Panc1 (cell line): ENCODE measurements at regions not wholly inside any gene's neighbourhood (a gene's known extent, or its start where the extent isn't known, plus 50 kb on each side); places are given as distances from the start of the nearest gene placed in this dataset.

ENCODE experiments used
- ATAC-seq: fragments of 200-7000 bp; cut with Tn5 transposase; 2 replicates; pipeline ENCODE4 v1.9.1; 2020; ENCODE audit warnings: mild to moderate bottlenecking, moderate library complexity
- BruUV-seq: library from RNA; stranded (reverse); fragments of 400-500 nt; replicated peaks from 2 replicates; lab custom pipeline; 2021; lab: Mats Ljungman, UMichigan
- CTCF ChIA-PET: fragments of 300-600 bp; sonication (Branson Sonifier 250); formaldehyde crosslinking; loops from one replicate; lab custom pipeline; 2022; ENCODE audit warnings: antibody characterized with exemption; lab: Charles Lee
- POLR2A ChIA-PET: fragments of 300-600 bp; sonication (Branson Sonifier 250); formaldehyde crosslinking; loops from one replicate; lab custom pipeline; 2022; ENCODE audit warnings: antibody characterized with exemption; lab: Charles Lee
- DNase-seq: peaks from one replicate; pipeline ENCODE4 v3.0.0-alpha.2; 2010; ENCODE audit warnings: low read depth, low spot score
- H3K27ac ChIP-seq: 2 replicates; pipeline ENCODE4 v1.5.1; 2011; ENCODE audit warnings: mild to moderate bottlenecking, low read length, inconsistent platforms
- H3K27me3 ChIP-seq: fragments of 200-500 bp; sonication (Bioruptor generic); 2 replicates; pipeline ENCODE4 v1.6.0; 2014; ENCODE audit warnings: low read length, inconsistent platforms; ENCODE audit not compliant: control insufficient read depth, insufficient read depth
- H3K36me3 ChIP-seq: fragments of 200-500 bp; sonication (Bioruptor generic); 2 replicates; pipeline ENCODE4 v1.5.1; 2014; ENCODE audit warnings: inconsistent platforms, mild to moderate bottlenecking, low read length, moderate library complexity; ENCODE audit not compliant: control insufficient read depth, insufficient read depth
- H3K4me1 ChIP-seq: 2 replicates; pipeline ENCODE4 v1.5.1; 2011; ENCODE audit warnings: inconsistent platforms, mild to moderate bottlenecking, low read length, moderate library complexity; ENCODE audit not compliant: control insufficient read depth, insufficient read depth
- H3K4me3 ChIP-seq, 2 experiments: 2 replicates each; pipeline ENCODE4 v1.5.1; 2011 to 2012; ENCODE audit warnings: low read depth in 2 of 2, low read length in 2 of 2, mild to moderate bottlenecking in 2 of 2, inconsistent platforms in 1 of 2, moderate library complexity in 1 of 2
- H3K9me3 ChIP-seq: fragments of 200-500 bp; sonication (Bioruptor generic); 2 replicates; pipeline ENCODE4 v1.5.1; 2014; ENCODE audit warnings: low read depth, mild to moderate bottlenecking, inconsistent platforms, low read length, moderate library complexity; ENCODE audit not compliant: control insufficient read depth, insufficient read depth
- CTCF ChIP-seq: fragments of 450-650 bp; IDR thresholded peaks from 2 replicates; pipeline ENCODE4 v1.5.1; 2017; ENCODE audit warnings: mild to moderate bottlenecking
- POLR2AphosphoS5 ChIP-seq: IDR thresholded peaks from 2 replicates; pipeline ENCODE4 v1.6.1; 2012; ENCODE audit warnings: mild to moderate bottlenecking, low read depth, low read length, moderate library complexity
- REST ChIP-seq, 2 experiments: IDR thresholded peaks; 2 replicates each; pipeline ENCODE4 v1.6.1; 2011 to 2012; ENCODE audit warnings: low read depth in 2 of 2, control low read depth in 1 of 2, low read length in 1 of 2, mild to moderate bottlenecking in 1 of 2, moderate library complexity in 1 of 2; ENCODE audit not compliant: insufficient read depth in 1 of 2
- SIN3A ChIP-seq: IDR thresholded peaks from 2 replicates; pipeline ENCODE4 v1.6.1; 2012; ENCODE audit warnings: low read depth, mild to moderate bottlenecking, low read length, moderate library complexity, borderline replicate concordance; ENCODE audit not compliant: insufficient read depth
- TCF7L2 ChIP-seq: IDR thresholded peaks from 2 replicates; pipeline ENCODE4 v1.6.1; 2011; ENCODE audit warnings: mild to moderate bottlenecking, low read depth, low read length, inconsistent platforms
- in situ Hi-C: cut with HindIII; loops from 2 replicates; pipeline ENCODE4 v1.10.0; 2016; ENCODE audit warnings: low sequenced_read_pairs, low pct_unique_long_range_greater_than_20kb
- intact Hi-C: fragments of 100-400 bp; cut with micrococcal nuclease; formaldehyde crosslinking; loops from one replicate; pipeline ENCODE4 v1.10.0; 2022; ENCODE audit not compliant: unreplicated experiment

- no TSS peak for BruUV-seq
- no peak for DNase-seq
- ChIA-PET CTCF (no interaction called here), POLR2A (no interaction called here)
- in situ Hi-C loops (no loop called here), intact Hi-C loops (no loop called here)
- H3K36me3 ChIP-seq: no peaks in the 10 kb centered on the region
- TF ChIP-seq CTCF (no peak), REST (IDR thresholded peaks at IDR 0.05; ENCODE audit: insufficient read depth in 1 of 2, low read depth in 2 of 2, low read length in 1 of 2) (no peak), TCF7L2 (no peak), POLR2AphosphoS5 (no peak), SIN3A (no peak)
- no peak for ATAC-seq
- H3K4me1 ChIP-seq: no peaks in the 10 kb centered on the region
- H3K27me3 ChIP-seq: no peaks in the 10 kb centered on the region
- peak overlapping the region; percentile 14; the same call in 1 of the 2 replicates for H3K27ac ChIP-seq
- no peaks in the 10 kb centered on the region for H3K9me3 ChIP-seq
- no peak overlapping the region for H3K4me3 ChIP-seq
Measured at GRCh38 chr3:177565981-177566380, 368.7 kb upstream of the TBL1XR1 start.

- no TSS peak for BruUV-seq
- H3K4me1 ChIP-seq: no peaks in the 10 kb centered on the region
- ATAC-seq (no peak), DNase-seq (no peak)
- POLR2A ChIA-PET: no interaction called here
- H3K27me3 ChIP-seq: no peaks in the 10 kb centered on the region
- CTCF ChIA-PET: no interaction called here
- TF ChIP-seq CTCF (no peak), POLR2AphosphoS5 (no peak), SIN3A (no peak), REST (IDR thresholded peaks at IDR 0.05; ENCODE audit: insufficient read depth in 1 of 2, low read depth in 2 of 2, low read length in 1 of 2) (no peak), TCF7L2 (no peak)
- H3K36me3 ChIP-seq: no peaks in the 10 kb centered on the region
- in situ Hi-C loops (no loop called here), intact Hi-C loops (no loop called here)
- peak overlapping the region; percentile 45; the same call in 1 of the 2 replicates for H3K27ac ChIP-seq
- H3K4me3 ChIP-seq: no peak overlapping the region
- no peaks in the 10 kb centered on the region for H3K9me3 ChIP-seq
Measured at GRCh38 chr3:177567833-177568232, 370.6 kb upstream of the TBL1XR1 start.
